Stimulated activated CD8-positive, alpha-beta memory T cell treated with anti-CD3 and anti-CD28 coated beads, Interleukin-2, amount 100 ng/mL, for 48 hours (primary cell): ENCODE measurements at regions not wholly inside any gene's neighbourhood (a gene's known extent, or its start where the extent isn't known, plus 50 kb on each side); places are given as distances from the start of the nearest gene placed in this dataset.
"Not testable (repeated sequence)": the region's sequence is repeated elsewhere in the genome, so short reads cannot be mapped to it uniquely, and the experiment has no call there.

ENCODE experiments used
- DNase-seq, 2 donors: peaks; one replicate each; pipeline ENCODE4 v3.0.0-alpha.2; 2020; ENCODE audit warnings: low read depth in 2 of 2

DNA sequence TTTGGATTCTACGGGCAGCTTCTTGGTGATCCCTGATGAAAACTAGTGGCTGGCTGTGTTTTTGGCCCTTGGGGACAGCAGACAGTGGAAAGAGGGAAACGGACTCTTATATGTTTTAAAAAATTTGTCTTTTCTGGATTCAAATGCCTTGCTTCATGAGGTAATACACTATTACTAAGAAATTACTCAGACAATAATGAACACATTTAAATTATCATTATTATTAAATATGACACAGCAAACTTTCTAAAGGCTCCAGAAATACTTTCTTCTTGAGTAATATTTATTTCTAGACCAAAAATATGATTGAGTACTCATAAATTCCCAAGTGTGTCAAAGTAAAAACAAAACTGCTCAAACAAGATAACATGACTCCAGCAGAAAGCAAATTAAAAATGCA is 520.7 kb upstream of the AADAT start:
- no peak for DNase-seq

DNA sequence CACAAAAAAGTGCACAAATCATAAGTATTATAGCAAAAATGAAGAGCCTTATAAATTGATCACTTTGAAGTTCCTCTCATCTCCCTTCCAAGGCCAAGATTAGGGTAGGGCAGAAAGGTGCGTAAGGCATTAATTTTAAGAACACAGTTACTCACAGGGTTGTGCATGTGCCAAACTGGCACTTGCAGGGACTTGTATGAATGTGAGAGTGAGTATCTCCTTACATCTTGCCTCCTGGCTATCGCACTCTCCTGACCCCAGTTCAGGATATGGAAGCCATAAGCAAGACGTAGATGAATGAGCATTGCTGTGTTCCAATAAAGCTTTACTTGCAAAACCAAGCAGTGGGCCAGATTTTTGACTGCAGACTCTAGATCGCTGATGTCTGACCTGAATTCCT is 510.1 kb upstream of the AADAT start:
- DNase-seq = no peak

DNA sequence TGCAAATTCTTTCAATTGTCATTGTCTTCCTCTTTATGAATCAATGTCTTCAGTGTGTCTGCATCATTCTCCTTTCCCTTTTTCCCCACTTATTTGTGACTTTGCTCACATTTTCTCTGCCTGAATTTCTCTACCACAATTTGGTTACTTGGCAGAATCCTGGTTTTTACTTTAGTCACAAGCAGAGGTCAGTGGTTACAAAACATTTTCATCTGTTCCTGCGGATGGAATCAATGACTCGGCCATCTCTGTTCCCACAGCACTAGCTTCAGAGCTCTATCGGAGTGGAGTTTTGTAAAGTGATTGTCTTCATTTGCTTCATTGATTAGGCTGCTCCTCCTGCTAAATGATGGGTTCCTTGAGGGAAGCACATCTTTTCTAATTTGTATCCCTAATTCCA is 501.3 kb upstream of the AADAT start:
- DNase-seq = no peak

DNA sequence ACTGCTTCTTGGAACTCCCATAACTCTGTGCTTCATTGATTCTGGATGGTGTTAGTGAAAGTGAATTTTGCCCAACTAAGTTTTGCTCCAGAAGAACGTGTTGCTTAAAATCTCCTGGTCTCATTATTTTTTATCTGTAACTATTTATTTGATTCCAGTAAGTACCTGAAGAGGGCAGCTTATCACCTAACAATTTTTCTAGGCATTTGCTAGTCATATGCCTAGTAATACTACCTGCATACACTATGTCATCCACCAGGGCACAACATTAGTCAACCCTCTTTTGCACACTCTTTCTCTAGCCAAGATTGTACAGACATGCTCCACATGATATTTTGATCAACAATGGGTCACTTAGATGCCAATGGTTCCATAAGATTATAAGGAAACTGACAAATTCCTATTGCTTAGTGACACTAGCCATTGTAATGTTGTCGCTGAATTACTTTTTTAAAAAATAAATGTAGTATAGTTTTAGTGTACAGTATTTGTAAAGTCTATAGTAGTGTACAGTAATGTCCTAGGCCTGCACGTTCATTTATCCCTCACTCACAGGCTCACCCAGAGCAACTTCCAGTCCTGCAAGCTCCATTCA is 499.9 kb upstream of the AADAT start:
- no peak for DNase-seq

DNA sequence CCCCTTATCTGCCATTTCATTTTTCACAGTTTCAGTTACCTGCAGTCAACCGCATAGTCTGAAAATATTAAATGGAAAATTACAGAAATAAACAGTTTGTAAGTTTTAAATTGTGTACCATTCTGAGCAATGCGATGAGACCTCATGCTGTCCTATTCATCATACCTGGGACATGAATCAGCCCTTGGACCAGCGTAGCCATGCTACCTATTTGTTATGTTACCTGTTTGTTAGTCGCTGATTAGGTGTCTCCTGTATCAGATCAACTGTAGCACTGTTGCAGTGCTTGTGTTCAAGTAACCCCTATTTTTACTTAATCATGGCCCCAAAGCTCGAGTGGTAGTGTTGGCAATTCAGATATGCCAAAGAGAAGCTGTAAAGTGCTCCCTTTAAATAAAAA is 492.2 kb upstream of the AADAT start:
- DNase-seq = no peak

DNA sequence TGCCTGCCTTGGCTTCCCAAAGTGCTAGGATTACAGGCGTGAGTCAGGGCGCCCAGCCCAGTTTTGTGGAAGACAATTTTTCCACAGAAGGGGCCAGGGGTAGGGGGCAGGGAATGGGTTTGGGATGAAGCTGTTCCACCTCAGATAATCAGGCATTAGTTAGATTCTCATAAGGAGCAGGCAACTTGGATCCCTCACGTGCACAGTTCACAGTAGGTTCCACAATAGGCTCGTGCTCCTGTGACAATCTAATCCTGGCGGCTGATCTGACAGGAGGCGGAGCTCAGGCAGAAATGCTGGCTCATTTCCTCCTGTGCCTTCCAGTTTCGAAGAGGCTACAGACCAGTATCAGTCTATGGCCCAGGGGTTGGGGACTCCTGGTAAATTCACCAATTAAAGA is 491.6 kb upstream of the AADAT start:
- no peak for DNase-seq

DNA sequence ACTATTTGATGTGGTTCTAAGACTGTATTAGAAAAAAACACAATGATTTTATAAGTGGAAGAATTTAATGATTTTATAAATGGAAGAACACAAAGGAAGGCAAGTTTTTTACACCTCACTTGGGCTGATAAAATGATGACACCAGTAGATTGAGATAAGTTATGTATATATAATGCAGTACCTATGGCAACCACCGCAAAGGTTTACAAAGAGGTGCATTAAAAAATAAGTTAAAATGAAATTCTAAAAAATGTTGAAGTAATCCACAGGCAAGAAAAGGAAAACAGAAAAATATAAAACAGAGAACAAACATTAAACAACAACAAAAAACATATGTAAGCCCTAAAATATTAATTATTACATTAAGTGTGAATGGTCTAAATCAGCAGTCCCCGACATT is 490.9 kb upstream of the AADAT start:
- no peak for DNase-seq

DNA sequence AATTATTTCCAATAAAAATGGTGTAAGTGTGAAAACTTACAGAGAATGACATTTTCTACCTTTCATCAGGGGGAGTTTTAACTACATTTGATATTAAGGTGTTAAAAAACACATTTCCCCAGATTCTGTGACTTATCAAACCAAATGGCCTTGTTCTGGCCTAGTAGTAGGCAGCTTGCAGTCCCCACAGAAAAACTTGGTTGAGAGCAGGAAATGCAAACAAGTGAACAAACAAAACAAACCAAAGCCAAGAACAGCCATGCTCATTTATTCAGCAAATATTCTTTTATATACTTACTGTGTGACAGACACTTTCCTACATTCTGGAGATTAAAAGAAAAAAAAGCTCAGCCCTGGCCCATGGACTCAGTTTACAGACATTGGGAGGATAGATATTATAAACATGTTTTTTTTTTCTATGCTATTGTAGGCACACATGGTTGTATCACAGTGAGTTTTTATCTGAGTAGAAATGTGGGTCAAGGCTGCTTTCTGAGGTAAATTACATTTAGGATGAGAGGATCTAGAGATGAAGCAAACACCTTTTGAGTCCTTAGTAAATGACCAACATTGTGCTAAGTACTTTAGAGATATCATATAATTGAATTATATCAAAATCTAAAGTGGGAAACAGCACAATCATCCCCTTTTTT is 449.2 kb upstream of the AADAT start:
- DNase-seq = no peak

DNA sequence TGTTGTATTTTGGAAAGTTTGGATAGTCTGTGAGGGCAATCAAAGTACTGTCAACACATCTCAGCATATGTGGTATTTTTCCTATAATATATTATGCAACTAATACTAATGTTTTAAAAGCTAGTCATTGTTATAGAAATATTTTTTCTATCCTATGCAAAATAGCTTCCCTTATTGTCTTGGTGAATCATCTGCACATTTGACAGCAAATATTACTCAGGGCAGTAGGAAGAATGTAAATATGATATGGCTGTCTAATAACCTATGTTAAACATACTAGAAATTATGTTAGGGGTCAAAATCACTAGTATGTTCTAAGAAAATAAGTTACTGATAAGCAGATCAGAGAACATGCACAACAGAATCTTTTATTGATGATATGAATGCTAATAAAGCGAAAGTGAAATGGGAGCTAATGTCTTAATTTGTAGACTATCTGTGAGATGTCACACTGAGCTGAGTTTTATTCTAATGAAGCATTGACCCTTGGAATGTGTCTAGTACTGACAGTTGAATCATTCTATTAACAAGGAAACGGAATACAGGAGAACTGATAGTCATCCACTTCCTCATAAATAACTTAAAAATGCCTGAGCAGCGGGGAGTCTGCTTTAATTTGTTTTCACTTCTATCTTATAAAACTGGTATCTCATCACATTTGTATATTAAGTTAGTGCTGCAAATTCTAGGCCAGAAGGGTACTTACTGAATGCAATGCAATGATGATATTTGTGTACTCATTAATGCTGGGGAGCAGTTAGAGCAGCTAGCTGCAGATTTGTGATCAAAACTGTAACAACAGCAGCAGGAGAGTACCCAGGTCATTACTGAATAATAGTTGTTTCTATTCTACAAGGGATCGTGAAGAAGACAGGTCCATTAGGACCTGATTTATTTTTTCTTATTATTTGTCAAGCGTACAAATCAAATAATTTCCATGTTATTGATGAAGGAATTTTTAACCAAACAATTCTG is 440.3 kb upstream of the AADAT start:
- DNase-seq = no peak

DNA sequence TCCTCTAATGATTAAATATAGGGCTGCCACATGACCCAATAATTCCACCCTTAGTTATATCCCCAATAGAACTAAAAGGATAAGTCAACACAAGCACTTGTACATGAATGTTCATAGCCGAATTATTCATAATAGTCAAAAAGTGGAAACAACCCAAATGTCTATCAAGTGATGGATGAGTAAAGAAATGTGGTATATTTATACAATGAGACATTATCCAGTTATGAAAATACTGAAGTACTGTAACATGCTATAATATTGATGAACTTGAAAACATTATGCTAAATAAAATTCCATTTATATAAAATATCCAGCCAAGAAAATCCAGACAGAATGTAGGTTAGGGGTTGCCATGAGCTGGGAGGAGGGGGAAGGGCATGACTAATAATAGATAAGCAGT is 436.7 kb upstream of the AADAT start:
- no peak for DNase-seq

DNA sequence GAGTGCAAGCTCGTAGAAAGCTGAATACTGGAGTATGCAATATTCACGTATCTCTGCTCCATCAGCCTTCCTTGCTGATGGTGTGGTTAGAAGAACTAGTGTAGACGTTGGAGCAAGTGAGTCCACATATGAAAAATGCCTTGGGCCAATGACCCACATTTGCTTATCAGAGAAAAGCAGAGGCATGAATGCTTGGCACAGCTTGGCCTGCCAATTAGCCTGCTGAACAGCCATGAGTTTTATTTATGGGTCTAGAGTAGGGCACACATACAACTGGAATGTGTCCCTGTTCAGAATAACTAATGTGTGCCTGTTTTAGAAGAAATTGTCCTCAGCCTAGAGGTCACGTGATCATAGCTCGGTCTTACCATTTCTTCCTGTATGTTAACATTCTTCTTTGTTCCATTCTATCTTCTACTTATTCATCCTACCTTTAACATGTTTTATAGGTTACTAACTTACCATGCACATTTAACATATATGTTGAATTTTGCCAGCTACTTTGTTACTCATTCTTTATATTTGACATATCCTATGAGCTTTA is 432.7 kb upstream of the AADAT start:
- no peak for DNase-seq

DNA sequence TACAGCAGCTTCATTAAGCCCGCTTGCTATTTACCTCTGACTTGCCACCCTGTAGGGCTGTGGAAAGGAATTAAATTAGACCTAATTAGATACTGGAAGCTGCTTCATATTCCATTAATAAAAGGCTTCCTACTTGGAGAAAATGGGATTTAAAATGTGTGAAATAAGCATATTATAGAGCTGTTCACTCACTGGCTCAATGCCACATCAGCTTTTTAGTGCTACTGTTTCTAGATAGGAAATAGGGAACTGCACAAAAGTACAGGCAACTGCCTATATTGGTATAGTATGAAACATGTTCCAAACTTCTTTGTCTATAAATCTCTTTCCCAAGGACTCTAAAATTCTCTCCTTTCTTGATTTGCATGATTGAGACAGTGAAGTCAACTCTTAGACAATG is 407.9 kb upstream of the AADAT start:
- no peak for DNase-seq

DNA sequence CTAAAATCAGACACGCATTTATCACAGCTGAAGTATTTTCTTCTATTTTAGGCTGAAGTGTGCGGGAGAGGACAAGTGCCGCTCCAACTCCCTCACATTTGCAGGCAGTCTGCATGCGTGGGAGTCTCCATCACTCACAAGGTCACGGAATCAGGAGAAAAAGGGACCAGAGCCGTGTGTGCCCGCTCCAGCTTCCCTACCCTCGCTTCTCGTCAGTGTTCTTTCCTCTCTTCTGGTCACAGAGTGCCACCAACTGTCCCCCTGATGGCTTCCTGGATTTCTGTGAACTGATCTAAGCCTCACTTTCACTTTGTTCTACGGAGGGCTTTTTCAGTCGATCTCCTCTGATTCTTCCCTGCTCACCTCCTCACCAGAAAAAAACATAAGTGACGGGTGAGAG is 407.4 kb upstream of the AADAT start:
- no peak for DNase-seq

DNA sequence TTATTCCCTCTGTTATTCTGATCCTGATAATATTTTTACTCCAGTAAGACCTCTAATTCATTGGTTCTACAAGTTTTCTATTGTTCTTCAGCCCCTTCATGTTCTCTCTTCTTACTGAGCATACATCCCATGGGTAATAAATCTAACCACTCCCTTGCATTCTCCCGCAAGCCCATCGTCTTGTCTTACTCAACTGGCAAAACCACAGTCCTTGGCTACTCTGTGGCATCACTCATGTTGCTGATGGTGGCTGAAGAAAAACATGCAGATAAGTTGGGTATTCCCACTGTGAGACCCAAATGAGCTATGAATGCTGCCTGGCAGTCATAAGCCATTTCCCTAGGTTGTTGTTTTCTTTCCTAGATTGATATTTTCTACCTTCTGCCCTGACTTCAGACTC is 402.2 kb upstream of the AADAT start:
- DNase-seq = no peak

DNA sequence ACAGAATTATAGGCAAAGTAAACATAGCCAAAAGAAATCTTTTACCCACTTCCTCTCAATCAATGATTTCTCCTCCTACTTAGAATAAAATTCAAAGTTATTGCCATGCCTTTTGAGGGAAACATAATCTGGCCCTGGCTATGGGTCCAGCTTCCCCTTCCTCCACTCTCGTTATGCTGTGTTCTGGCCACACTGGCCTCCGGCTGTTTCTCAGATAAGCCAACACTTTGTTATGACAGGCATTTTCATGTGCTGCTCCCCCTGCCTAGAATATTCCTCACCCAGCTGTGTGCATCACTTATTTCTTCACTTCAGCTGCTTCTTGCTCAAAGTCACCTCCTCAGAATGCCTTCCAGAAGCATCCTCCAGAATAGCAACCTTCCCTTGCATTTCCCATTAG is 386.6 kb upstream of the AADAT start:
- DNase-seq = no peak

DNA sequence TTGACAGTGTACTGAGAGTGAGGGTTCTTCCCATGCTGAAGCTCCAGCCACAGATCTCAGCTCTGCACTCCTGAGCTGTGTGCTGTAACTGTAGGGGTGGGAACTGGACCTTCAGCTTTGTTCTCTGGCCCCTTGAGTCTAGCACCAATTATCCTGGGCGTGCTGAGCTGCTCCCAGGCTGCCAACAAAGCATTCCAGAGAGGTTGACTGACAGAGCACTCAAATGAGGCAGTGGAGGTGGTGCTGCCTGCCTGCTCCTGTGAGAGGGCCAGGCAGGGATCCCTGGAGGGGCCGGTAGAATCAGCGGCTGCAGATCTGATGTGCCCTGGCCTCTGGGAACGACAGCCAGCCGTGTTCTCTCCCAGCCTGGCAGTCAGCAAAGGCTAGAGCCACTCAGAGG is 375.7 kb upstream of the AADAT start:
- no peak for DNase-seq

DNA sequence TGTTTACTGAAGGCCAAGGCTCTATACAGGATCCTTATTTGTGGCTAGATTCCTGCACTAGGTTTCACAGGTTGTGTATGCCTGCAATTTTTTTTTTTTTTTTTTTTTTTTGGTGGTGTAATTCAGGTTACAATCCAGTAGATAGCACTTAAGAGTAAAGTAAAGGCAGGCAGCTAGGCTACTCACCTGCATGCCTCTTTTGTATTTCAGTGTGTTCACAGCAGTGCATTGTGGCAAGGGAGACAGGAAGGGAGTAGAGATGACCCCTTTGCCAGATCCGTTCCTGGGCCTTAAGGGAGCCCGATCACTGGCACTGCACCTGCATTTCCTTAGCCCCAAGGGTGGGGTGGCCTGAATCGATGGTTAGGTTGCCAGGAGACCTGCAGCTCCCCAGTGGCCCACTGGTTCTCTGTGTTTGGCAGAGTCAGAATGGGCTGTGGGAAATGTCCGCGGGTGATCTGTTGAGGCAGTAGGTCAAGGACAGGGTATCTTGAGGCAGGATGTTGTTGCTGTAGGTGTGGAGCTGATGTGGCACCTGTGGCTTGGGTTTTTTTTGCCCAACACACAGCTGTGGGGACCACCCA is 374.9 kb upstream of the AADAT start:
- no peak for DNase-seq

DNA sequence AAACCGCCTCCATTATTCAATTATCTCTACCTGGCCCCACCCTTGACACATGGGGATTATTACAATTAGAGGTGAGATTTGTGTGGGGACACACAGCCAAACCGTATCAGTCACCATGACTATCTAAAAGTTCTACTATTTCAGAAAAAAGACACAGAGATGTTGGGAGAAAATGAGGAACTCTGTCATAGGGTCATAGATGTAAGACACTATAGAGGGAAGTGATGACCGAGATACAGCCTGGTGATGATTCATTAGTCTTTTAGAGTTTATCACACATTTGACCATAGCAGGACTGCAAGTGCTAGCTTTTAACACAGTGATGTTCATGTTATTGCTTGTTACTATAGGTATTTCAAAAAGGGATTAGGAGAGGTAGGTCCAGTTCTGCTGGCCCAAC is 357.0 kb upstream of the AADAT start:
- DNase-seq = no peak

DNA sequence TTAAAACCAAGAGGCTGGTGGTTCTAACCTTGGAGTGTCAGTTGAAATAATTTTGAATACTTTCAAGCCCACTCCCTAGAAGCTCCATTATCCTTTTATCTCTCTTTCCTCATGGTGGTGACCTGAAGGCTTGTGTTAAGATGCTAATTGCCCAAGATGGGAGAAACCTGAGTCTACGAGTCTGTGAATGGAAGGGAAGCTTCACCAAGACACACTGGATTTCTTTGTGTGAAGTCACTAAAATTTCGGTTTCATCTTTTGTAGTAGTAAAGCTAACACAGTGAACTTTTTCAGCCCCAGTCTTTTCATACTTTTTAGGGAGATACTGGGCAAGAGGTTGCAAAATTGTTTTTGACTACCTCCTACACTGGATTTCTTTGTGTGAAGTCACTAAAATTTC is 351.4 kb upstream of the AADAT start:
- not testable (repeated sequence) for DNase-seq

DNA sequence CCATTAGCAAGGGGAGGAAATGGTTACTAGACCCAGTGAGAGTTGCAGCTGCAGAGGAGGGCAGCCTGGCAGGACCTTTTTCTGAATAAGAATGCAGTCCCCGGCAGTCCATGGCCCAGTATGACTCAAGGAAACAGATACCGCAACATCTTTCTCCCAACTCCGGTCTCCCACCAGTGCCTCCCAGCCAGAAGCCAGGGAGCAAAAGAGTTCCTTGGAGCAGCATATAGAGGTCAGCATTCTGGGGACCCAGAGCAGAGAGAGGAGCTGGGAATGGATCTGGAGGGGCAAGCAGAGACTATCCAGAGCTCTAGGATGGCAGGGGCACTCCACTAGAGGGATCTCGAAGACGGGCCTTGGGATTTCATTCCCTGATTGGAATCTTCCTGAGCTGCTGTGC is 339.2 kb upstream of the AADAT start:
- DNase-seq = no peak

DNA sequence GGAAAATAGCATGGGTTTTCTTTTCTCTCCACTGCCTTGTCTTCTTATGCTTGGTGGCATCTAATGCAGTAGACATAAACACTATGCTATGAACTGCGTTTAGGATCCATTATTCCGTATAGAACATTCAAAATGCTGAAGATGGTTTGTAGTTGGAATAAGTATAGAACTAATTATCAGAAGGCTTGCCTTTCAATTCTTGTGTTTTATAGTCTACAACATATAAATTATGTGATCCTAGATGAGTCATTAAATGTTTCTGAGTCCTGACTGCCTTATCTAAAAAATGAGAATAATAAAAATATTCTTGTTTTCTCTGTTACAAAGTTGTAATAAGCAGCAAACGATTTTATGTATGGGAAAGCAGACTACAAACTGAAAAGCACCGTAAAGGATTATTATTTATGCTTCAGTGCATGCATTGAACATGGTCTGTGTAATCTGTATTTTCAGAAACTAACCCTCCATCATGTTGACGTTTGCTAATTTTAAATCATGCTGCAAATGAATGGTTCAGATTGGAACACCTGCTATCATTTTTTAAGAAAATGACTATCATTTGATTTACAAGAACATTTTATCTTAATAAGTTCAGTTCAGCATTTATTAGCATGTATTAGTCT is 335.9 kb upstream of the AADAT start:
- no peak for DNase-seq

DNA sequence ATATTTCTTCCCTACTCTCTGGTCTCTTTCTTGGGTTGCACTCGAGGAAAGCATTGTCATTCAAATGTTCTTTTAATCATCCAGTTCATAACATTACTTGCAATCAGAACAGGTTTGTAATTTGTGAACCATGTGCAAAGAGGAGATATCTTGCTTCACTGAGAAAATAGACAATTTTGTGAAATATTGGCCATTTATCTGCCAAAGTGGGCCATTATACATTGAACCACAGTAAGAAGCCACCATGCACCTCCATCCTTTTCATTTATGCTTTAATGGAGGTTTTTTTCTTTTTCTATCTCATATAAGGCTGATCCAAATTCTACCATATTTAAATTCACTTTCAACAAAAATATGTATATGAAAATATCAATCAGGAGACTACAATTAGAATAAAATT is 335.3 kb upstream of the AADAT start:
- DNase-seq = no peak
